ENCODE measurements at regions not wholly inside any gene's neighbourhood (a gene's known extent, or its start where the extent isn't known, plus 50 kb on each side); places are given as distances from the start of the nearest gene placed in this dataset.
A peak's percentile ranks its signal among the peaks of the same experiment; 100 is the strongest.

GRCh38 chr6:137353842-137354397 lies 134.7 kb upstream of the IFNGR1 start:
- peak; percentile 31 for DNase-seq (ENCODE audit: low spot score)

- DNase-seq (ENCODE audit: low spot score) = no peak
These were observed 134.2 kb upstream of the IFNGR1 start for GRCh38 chr6:137353346-137353745.

GRCh38 chr6:137352859-137353258 lies 133.7 kb upstream of the IFNGR1 start:
- DNase-seq (ENCODE audit: low spot score) = peak; percentile 37

- peak; percentile 20 for DNase-seq (ENCODE audit: low spot score)
These were observed 132.7 kb upstream of the IFNGR1 start for GRCh38 chr6:137351890-137352289.

GRCh38 chr6:137350857-137351256 lies 131.7 kb upstream of the IFNGR1 start:
- DNase-seq (ENCODE audit: low spot score) = no peak

GRCh38 chr6:137349856-137350830 lies 131.0 kb upstream of the IFNGR1 start:
- no peak for DNase-seq (ENCODE audit: low spot score)

GRCh38 chr6:137348777-137349176 lies 129.6 kb upstream of the IFNGR1 start:
- no peak for DNase-seq (ENCODE audit: low spot score)

- no peak for DNase-seq (ENCODE audit: low spot score)
These were observed 124.1 kb upstream of the IFNGR1 start for GRCh38 chr6:137343241-137343640.

- DNase-seq (ENCODE audit: low spot score) = no peak
These were observed 123.5 kb upstream of the IFNGR1 start for GRCh38 chr6:137342607-137343190.

- no peak for DNase-seq (ENCODE audit: low spot score)
These were observed 122.6 kb upstream of the IFNGR1 start for GRCh38 chr6:137341681-137342195.

GRCh38 chr6:137339929-137340559 lies 120.9 kb upstream of the IFNGR1 start:
- DNase-seq (ENCODE audit: low spot score) = no peak

GRCh38 chr6:137334884-137335283 lies 115.7 kb upstream of the IFNGR1 start:
- no peak for DNase-seq (ENCODE audit: low spot score)

- DNase-seq (ENCODE audit: low spot score) = no peak
These were observed 114.9 kb upstream of the IFNGR1 start for GRCh38 chr6:137334094-137334493.

- no peak for DNase-seq (ENCODE audit: low spot score)
These were observed 113.6 kb upstream of the IFNGR1 start for GRCh38 chr6:137332637-137333280.

- DNase-seq (ENCODE audit: low spot score) = no peak
These were observed 104.7 kb upstream of the IFNGR1 start for GRCh38 chr6:137323860-137324259.

- no peak for DNase-seq (ENCODE audit: low spot score)
These were observed 101.1 kb upstream of the IFNGR1 start for GRCh38 chr6:137320271-137320670.

- no peak for DNase-seq (ENCODE audit: low spot score)
These were observed 97.4 kb upstream of the IFNGR1 start for GRCh38 chr6:137316626-137317025.

- no peak for DNase-seq (ENCODE audit: low spot score)
These were observed 95.9 kb upstream of the IFNGR1 start for GRCh38 chr6:137315081-137315480.

- peak; percentile 40 for DNase-seq (ENCODE audit: low spot score)
These were observed 95.0 kb upstream of the IFNGR1 start for GRCh38 chr6:137313928-137314855.

- no peak for DNase-seq (ENCODE audit: low spot score)
These were observed 94.0 kb upstream of the IFNGR1 start for GRCh38 chr6:137313211-137313610.

GRCh38 chr6:137311940-137312339 lies 92.8 kb upstream of the IFNGR1 start:
- no peak for DNase-seq (ENCODE audit: low spot score)
